ENCODE measurements at regions not wholly inside any gene's neighbourhood (a gene's known extent, or its start where the extent isn't known, plus 50 kb on each side); places are given as distances from the start of the nearest gene placed in this dataset.

- BruUV-seq (replicated peaks), result no TSS peak
- no peaks in the 10 kb centered on the region for H3K9me3 ChIP-seq
- no peak overlapping the region for H3K4me3 Mint-ChIP-seq (ENCODE audit: unreplicated experiment)
- DNase-seq, result no peak
- POLR2A ChIA-PET, result no interaction called here
- no peaks in the 10 kb centered on the region for H3K27me3 ChIP-seq (replicated peaks; ENCODE audit: control insufficient read depth, insufficient read depth, low read length)
- H3K4me1 ChIP-seq, result no peaks in the 10 kb centered on the region
- H3K9me3 Mint-ChIP-seq (ENCODE audit: unreplicated experiment), result no peaks in the 10 kb centered on the region
- H3K4me1 Mint-ChIP-seq (ENCODE audit: low read depth, unreplicated experiment), result peaks cover 6% of the 10 kb centered on the region
- H3K4me3 ChIP-seq (ENCODE audit: low read depth, low read length), result no peak overlapping the region
- no peaks in the 10 kb centered on the region for H3K36me3 Mint-ChIP-seq (ENCODE audit: insufficient read depth, unreplicated experiment)
- CTCF ChIA-PET, result no interaction called here
- TF ChIP-seq CTCF (IDR thresholded peaks at IDR 0.05; ENCODE audit: insufficient read depth in 1 of 2, low read depth in 1 of 2, low read length in 1 of 2, severe bottlenecking in 1 of 2, unreplicated experiment in 1 of 2), result no peak
- no peak overlapping the region for H3K27ac Mint-ChIP-seq (ENCODE audit: unreplicated experiment)
- H3K27me3 Mint-ChIP-seq (ENCODE audit: insufficient read depth, unreplicated experiment), result peaks cover 3% of the 10 kb centered on the region
- H3K36me3 ChIP-seq (ENCODE audit: control insufficient read depth, insufficient read depth, low read length), result no peaks in the 10 kb centered on the region
- intact Hi-C loops (cut with micrococcal nuclease; ENCODE audit: unreplicated experiment), result no loop called here
Measured at GRCh38 chr9:108225149-108225800, 630.5 kb downstream of the ACTL7B start.

DNA sequence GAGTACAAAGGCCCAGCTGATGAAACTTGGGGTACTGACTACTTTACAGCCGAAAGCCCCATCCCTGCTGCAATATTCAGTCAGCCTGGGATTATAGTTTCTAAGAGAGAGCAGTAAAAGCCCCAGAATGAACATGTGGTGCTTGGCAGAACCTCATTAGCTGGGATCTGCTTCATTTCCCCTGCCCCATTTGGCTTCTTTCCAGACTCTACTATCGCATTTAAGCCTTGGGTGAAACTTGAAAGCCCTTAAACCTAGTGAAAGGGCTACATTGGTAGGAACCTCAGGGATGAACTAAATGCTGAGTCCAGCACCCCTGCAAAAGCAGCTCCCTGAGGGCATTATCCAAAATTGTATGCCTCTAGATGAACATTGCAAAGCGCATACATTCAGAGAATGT lies 631.1 kb downstream of the ACTL7B start:
- Mint-ChIP-seq H3K4me3 (ENCODE audit: unreplicated experiment) (no peak overlapping the region), H3K27me3 (ENCODE audit: insufficient read depth, unreplicated experiment) (peaks cover 3% of the 10 kb centered on the region), H3K9me3 (ENCODE audit: unreplicated experiment) (no peaks in the 10 kb centered on the region), H3K36me3 (ENCODE audit: insufficient read depth, unreplicated experiment) (no peaks in the 10 kb centered on the region), H3K4me1 (ENCODE audit: low read depth, unreplicated experiment) (peaks cover 6% of the 10 kb centered on the region), H3K27ac (ENCODE audit: unreplicated experiment) (no peak overlapping the region)
- no peak for DNase-seq
- ChIA-PET CTCF (no interaction called here), POLR2A (no interaction called here)
- TF ChIP-seq CTCF (IDR thresholded peaks at IDR 0.05; ENCODE audit: insufficient read depth in 1 of 2, low read depth in 1 of 2, low read length in 1 of 2, severe bottlenecking in 1 of 2, unreplicated experiment in 1 of 2), result no peak
- Histone ChIP-seq H3K27me3 (replicated peaks; ENCODE audit: control insufficient read depth, insufficient read depth, low read length) (no peaks in the 10 kb centered on the region), H3K4me1 (no peaks in the 10 kb centered on the region), H3K9me3 (no peaks in the 10 kb centered on the region), H3K4me3 (ENCODE audit: low read depth, low read length) (no peak overlapping the region), H3K36me3 (ENCODE audit: control insufficient read depth, insufficient read depth, low read length) (no peaks in the 10 kb centered on the region)
- intact Hi-C loops (cut with micrococcal nuclease; ENCODE audit: unreplicated experiment), result no loop called here
- no TSS peak for BruUV-seq (replicated peaks)

DNA sequence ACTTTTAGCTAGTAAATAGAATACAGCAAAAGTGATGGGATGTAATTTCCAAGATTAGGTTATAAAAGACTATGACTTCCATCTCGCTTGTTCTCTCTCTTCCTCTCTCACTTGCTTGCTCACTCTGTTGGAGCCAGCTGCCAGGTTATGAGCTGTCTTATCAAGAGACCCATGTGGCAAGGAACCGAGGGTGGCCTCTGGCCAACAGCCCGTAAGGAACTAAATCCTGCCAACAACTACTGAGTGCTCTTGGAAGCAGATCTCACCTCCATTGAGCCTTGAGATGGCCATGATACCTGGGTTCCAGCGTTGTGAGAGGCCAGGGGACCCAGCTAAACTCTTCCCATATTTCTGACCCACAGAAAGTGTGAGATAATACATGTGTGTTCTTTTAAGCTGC lies 636.1 kb downstream of the ACTL7B start:
- peaks cover 3% of the 10 kb centered on the region for H3K27me3 Mint-ChIP-seq (ENCODE audit: insufficient read depth, unreplicated experiment)
- no peaks in the 10 kb centered on the region for H3K9me3 Mint-ChIP-seq (ENCODE audit: unreplicated experiment)
- Histone ChIP-seq H3K27me3 (replicated peaks; ENCODE audit: control insufficient read depth, insufficient read depth, low read length) (no peaks in the 10 kb centered on the region), H3K4me3 (ENCODE audit: low read depth, low read length) (no peak overlapping the region), H3K4me1 (no peaks in the 10 kb centered on the region), H3K9me3 (no peaks in the 10 kb centered on the region), H3K36me3 (ENCODE audit: control insufficient read depth, insufficient read depth, low read length) (no peaks in the 10 kb centered on the region)
- no peak overlapping the region for H3K4me3 Mint-ChIP-seq (ENCODE audit: unreplicated experiment)
- no peaks in the 10 kb centered on the region for H3K4me1 Mint-ChIP-seq (ENCODE audit: low read depth, unreplicated experiment)
- CTCF ChIA-PET, result no interaction called here
- no peak for DNase-seq
- BruUV-seq (replicated peaks), result no TSS peak
- intact Hi-C loops (cut with micrococcal nuclease; ENCODE audit: unreplicated experiment), result no loop called here
- H3K27ac Mint-ChIP-seq (ENCODE audit: unreplicated experiment), result no peak overlapping the region
- TF ChIP-seq CTCF (IDR thresholded peaks at IDR 0.05; ENCODE audit: insufficient read depth in 1 of 2, low read depth in 1 of 2, low read length in 1 of 2, severe bottlenecking in 1 of 2, unreplicated experiment in 1 of 2), result no peak
- H3K36me3 Mint-ChIP-seq (ENCODE audit: insufficient read depth, unreplicated experiment), result no peaks in the 10 kb centered on the region
- POLR2A ChIA-PET, result no interaction called here

Data from Caco-2 (cell line).